ENCODE measurements at regions not wholly inside any gene's neighbourhood (a gene's known extent, or its start where the extent isn't known, plus 50 kb on each side); places are given as distances from the start of the nearest gene placed in this dataset.

DNA sequence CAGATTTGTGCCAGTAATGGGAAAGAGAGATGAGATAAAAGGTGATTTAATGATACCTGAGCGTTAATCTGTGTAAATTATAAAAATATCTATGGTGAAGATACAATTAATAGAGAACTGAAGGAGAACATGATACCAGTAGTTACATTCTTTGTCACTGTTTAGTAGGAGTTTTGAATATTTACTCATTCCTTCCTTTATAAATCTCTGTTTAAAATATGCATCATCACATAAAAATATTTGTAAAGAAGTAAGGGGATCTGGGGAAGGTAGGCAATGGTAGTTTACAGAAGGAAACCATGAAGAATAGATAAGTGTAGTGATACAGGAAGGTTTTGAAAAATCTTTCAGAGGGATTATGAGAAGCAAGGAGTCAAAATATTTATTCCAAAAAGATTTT is 190.6 kb upstream of the PCDH18 start:
- no peak for TF ChIP-seq EMX1 (CRISPR knock-in tag; IDR thresholded peaks at IDR 0.05)
- TF ChIP-seq ZNF263 (CRISPR knock-in tag; IDR thresholded peaks at IDR 0.05; ENCODE audit: low read depth) = no peak
- TF ChIP-seq, protein P1, sequence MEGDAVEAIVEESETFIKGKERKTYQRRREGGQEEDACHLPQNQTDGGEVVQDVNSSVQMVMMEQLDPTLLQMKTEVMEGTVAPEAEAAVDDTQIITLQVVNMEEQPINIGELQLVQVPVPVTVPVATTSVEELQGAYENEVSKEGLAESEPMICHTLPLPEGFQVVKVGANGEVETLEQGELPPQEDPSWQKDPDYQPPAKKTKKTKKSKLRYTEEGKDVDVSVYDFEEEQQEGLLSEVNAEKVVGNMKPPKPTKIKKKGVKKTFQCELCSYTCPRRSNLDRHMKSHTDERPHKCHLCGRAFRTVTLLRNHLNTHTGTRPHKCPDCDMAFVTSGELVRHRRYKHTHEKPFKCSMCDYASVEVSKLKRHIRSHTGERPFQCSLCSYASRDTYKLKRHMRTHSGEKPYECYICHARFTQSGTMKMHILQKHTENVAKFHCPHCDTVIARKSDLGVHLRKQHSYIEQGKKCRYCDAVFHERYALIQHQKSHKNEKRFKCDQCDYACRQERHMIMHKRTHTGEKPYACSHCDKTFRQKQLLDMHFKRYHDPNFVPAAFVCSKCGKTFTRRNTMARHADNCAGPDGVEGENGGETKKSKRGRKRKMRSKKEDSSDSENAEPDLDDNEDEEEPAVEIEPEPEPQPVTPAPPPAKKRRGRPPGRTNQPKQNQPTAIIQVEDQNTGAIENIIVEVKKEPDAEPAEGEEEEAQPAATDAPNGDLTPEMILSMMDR (IDR thresholded peaks at IDR 0.05) = no peak
- no peak for TF ChIP-seq ZBTB43 (CRISPR knock-in tag; IDR thresholded peaks at IDR 0.05)
- no peak for TF ChIP-seq TCF7 (CRISPR knock-in tag; IDR thresholded peaks at IDR 0.05; ENCODE audit: low read depth)
